CD4-positive, alpha-beta memory T cell (primary cell): ENCODE measurements at regions not wholly inside any gene's neighbourhood (a gene's known extent, or its start where the extent isn't known, plus 50 kb on each side); places are given as distances from the start of the nearest gene placed in this dataset.

Source experiments
- CTCF ChIA-PET: fragments of 350-600 bp; sonication (Branson Sonifier 250); formaldehyde crosslinking; loops from one replicate; lab custom pipeline; 2021; ENCODE audit warnings: inconsistent platforms; ENCODE audit not compliant: partially characterized antibody; lab: Charles Lee
- POLR2A ChIA-PET: fragments of 350-600 bp; sonication (Branson Sonifier 250); formaldehyde crosslinking; loops from one replicate; lab custom pipeline; 2021; ENCODE audit not compliant: partially characterized antibody; lab: Charles Lee
- DNase-seq, 5 donors: peaks; one replicate each; pipeline versions ENCODE4 v3.0.0 to v3.0.0-alpha.2; 2020 to 2022; ENCODE audit warnings: mixed read lengths in 1 of 5
- H3K27ac ChIP-seq: one replicate; pipeline ENCODE4 v1.7.0; 2013; ENCODE audit warnings: low read depth, low read length
- H3K27me3 ChIP-seq: 2 replicates; pipeline ENCODE4 v1.7.0; 2013; ENCODE audit warnings: mild to moderate bottlenecking, low read length, moderate library complexity; ENCODE audit not compliant: insufficient read depth
- H3K36me3 ChIP-seq: 2 replicates; pipeline ENCODE4 v1.7.0; 2013; ENCODE audit warnings: mild to moderate bottlenecking, low read length, moderate library complexity; ENCODE audit not compliant: insufficient read depth
- H3K4me1 ChIP-seq: 2 replicates; pipeline ENCODE4 v1.7.0; 2013; ENCODE audit warnings: mild to moderate bottlenecking, low read length, moderate library complexity; ENCODE audit not compliant: insufficient read depth
- H3K4me3 ChIP-seq, 2 donors: one replicate each; pipeline ENCODE4 v1.7.0; 2013; ENCODE audit warnings: low read length in 2 of 2, mild to moderate bottlenecking in 1 of 2
- H3K9me3 ChIP-seq, 2 donors: one replicate each; pipeline ENCODE4 v1.7.0; 2013; ENCODE audit warnings: low read length in 2 of 2, control low read depth in 1 of 2; ENCODE audit not compliant: control insufficient read depth in 1 of 2
- H3K27ac Mint-ChIP-seq, 7 donors: one replicate each; pipeline ENCODE4 v1.8.0; 2020 to 2021; ENCODE audit warnings: mixed read lengths in 7 of 7, mild to moderate bottlenecking in 6 of 7, inconsistent platforms in 3 of 7, moderate library complexity in 3 of 7
- H3K27me3 Mint-ChIP-seq, 2 donors: one replicate each; pipeline ENCODE4 v1.8.0; 2020 to 2021; ENCODE audit warnings: mixed read lengths in 2 of 2
- H3K36me3 Mint-ChIP-seq, 2 donors: one replicate each; pipeline ENCODE4 v1.8.0; 2020 to 2021; ENCODE audit warnings: mixed read lengths in 2 of 2, inconsistent platforms in 1 of 2, mild to moderate bottlenecking in 1 of 2
- H3K4me1 Mint-ChIP-seq, 4 donors: one replicate each; pipeline ENCODE4 v1.8.0; 2020 to 2021; ENCODE audit warnings: mixed read lengths in 4 of 4, mild to moderate bottlenecking in 1 of 4
- H3K4me3 Mint-ChIP-seq, 8 donors: one replicate each; pipeline ENCODE4 v1.8.0; 2020 to 2021; ENCODE audit warnings: mixed read lengths in 8 of 8, mild to moderate bottlenecking in 7 of 8, moderate library complexity in 6 of 8, inconsistent platforms in 3 of 8
- H3K9me3 Mint-ChIP-seq, 8 donors: one replicate each; pipeline ENCODE4 v1.8.0; 2020 to 2021; ENCODE audit warnings: mixed read lengths in 8 of 8, mild to moderate bottlenecking in 5 of 8, inconsistent platforms in 3 of 8, moderate library complexity in 1 of 8
- intact Hi-C: fragments of 100-400 bp; cut with micrococcal nuclease; formaldehyde crosslinking; loops from one replicate; pipeline ENCODE4 v1.15.1; 2023

DNA sequence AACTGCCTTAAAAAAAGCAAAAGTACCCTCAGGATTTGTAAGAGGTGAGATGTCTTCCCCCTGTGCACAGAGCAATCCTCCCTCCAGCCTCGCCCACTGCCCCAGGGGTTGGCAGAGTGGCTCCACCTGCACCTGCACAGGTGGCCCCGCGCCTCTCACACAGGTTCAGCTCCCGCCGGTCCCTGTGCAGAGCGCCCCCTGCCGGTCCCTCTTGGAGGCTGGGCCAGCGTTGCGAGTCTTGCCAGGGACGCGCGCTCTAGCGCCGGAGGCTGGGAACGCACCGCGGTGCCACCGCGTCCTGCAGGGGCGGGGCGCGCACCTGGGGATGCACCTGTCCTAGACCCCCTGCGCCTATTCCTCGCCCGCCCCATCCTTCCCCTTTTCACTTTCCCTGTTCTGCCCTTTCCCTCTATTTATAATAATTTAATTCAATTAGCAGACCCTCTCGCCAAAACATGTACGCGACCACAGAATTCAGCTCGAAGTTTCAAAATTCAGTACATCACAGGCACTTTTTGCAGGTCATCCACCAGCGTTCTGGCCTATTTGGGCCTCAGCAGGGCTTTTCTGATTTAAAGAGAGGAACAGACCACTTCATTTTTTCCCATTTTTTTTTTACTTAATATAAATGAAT is 618.6 kb downstream of the AACS start:
- POLR2A ChIA-PET, result no interaction called here
- no peaks in the 10 kb centered on the region for H3K36me3 ChIP-seq
- Mint-ChIP-seq H3K4me3 (no peak overlapping the region), H3K4me1 (no peaks in the 10 kb centered on the region), H3K9me3 (peaks cover 0 to 3% (median 0%) of the 10 kb centered on the region in 8 donors), H3K27ac (no peak overlapping the region), H3K36me3 (no peaks in the 10 kb centered on the region), H3K27me3 (peaks cover 0 to 2% of the 10 kb centered on the region in 2 donors)
- H3K27ac ChIP-seq, result no peak overlapping the region
- intact Hi-C loops, result no loop called here
- no peak overlapping the region for H3K4me3 ChIP-seq
- no peaks in the 10 kb centered on the region for H3K27me3 ChIP-seq
- DNase-seq, result no peak
- CTCF ChIA-PET, result no interaction called here
- no peaks in the 10 kb centered on the region for H3K9me3 ChIP-seq
- H3K4me1 ChIP-seq, result no peaks in the 10 kb centered on the region

DNA sequence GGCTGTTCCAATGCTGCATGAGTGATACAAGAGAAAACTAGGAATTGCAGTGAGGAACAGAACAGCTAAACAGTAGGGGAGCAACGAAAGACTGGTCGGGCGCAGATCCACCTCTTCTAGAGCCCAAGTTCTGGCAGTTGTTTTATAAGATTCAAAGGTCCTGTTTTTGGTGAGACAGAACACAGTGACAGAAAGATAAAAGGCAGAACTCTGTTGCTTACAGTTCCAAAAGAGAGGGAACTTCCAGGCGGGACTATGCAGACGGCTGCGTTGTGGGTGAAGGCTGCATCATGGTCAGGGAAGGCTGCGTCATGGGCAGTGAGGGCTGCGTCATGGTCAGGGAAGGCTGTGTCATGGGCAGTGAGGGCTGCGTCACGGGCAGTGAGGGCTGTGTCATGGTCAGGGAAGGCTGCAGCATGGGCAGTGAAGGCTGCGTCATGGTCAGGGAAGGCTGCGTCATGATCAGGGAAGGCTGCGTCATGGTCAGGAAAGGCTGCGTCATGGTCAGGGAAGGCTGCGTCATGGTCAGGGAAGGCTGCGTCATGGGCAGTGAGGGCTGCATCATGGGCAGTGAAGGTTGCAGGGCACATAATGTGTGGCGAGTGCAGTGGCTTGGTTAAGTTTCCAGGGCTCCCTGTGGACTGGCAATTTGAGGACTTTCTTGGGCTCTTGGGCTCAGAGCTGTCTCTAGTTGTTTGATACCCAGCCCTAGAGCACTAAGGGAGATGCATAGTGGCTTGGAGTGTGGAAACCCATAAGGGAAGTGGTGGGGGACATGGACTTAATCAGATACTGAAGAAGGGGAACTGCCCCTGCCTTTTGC is 619.9 kb downstream of the AACS start:
- no peak overlapping the region for H3K27ac Mint-ChIP-seq
- peaks cover 0 to 2% of the 10 kb centered on the region in 2 donors for H3K27me3 Mint-ChIP-seq
- intact Hi-C loops, result no loop called here
- H3K27me3 ChIP-seq, result no peaks in the 10 kb centered on the region
- no peaks in the 10 kb centered on the region for H3K4me1 ChIP-seq
- ChIA-PET CTCF (no interaction called here), POLR2A (no interaction called here)
- H3K4me1 Mint-ChIP-seq, result no peaks in the 10 kb centered on the region
- H3K27ac ChIP-seq, result no peak overlapping the region
- H3K4me3 ChIP-seq, result no peak overlapping the region
- H3K4me3 Mint-ChIP-seq, result no peak overlapping the region
- no peaks in the 10 kb centered on the region for H3K36me3 Mint-ChIP-seq
- no peaks in the 10 kb centered on the region for H3K36me3 ChIP-seq
- H3K9me3 ChIP-seq, result no peaks in the 10 kb centered on the region
- DNase-seq, result no peak
- H3K9me3 Mint-ChIP-seq, result peaks cover 0 to 3% (median 0%) of the 10 kb centered on the region in 8 donors

DNA sequence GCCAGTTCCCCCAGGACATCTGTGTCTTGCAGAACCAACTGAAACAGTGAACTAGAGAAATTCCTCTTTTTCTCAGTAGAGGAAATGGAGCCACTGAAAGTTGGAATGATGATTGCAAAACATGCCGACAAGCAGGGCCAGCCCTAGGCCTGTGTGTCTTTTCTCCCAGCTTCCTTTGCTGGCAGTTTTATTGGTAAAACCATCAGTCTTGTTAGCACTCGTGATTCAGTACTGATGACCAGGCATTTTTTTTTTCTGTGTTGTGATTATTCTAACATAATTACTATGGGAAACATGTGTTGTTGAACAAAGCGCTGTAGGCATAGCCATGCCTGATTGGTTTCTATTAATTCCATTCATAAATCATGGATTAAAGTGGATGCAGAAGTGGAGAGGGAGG is 620.7 kb downstream of the AACS start:
- H3K4me3 ChIP-seq, result no peak overlapping the region
- Mint-ChIP-seq H3K9me3 (peaks cover 0 to 3% (median 0%) of the 10 kb centered on the region in 8 donors), H3K36me3 (no peaks in the 10 kb centered on the region), H3K4me3 (no peak overlapping the region), H3K27me3 (peaks cover 0 to 2% of the 10 kb centered on the region in 2 donors), H3K4me1 (no peaks in the 10 kb centered on the region), H3K27ac (no peak overlapping the region)
- intact Hi-C loops, result no loop called here
- no peaks in the 10 kb centered on the region for H3K9me3 ChIP-seq
- no peak for DNase-seq
- ChIA-PET POLR2A (no interaction called here), CTCF (no interaction called here)
- H3K27me3 ChIP-seq, result no peaks in the 10 kb centered on the region
- no peaks in the 10 kb centered on the region for H3K36me3 ChIP-seq
- H3K4me1 ChIP-seq, result no peaks in the 10 kb centered on the region
- no peak overlapping the region for H3K27ac ChIP-seq

DNA sequence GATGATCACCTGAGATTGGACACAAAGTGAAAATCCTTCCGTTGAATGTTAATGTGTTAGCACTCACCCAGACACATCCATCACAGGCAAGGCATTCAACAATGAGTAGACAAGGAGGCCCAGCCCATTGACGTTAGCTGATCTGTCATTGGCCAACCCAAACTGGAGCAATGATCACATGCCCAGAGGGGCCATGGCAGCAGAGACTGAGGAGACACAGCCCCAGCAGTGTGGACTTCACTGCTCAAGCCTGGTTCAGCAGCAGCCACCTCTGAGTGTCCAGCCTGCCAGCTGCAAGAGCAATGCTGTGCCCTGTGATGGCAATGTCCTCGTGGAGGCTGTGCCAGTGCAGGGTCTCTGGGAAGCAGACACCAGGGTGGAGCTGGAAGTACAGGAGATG is 622.2 kb downstream of the AACS start:
- Histone ChIP-seq H3K4me3 (no peak overlapping the region), H3K36me3 (no peaks in the 10 kb centered on the region), H3K9me3 (no peaks in the 10 kb centered on the region), H3K4me1 (no peaks in the 10 kb centered on the region), H3K27me3 (no peaks in the 10 kb centered on the region), H3K27ac (no peak overlapping the region)
- Mint-ChIP-seq H3K4me1 (no peaks in the 10 kb centered on the region), H3K27ac (no peak overlapping the region), H3K9me3 (peaks cover 0 to 3% (median 0%) of the 10 kb centered on the region in 8 donors), H3K36me3 (no peaks in the 10 kb centered on the region), H3K4me3 (no peak overlapping the region), H3K27me3 (peaks cover 0 to 2% of the 10 kb centered on the region in 2 donors)
- ChIA-PET POLR2A (no interaction called here), CTCF (interaction anchor here (1.0 kb wide), 1 partner anchor 12 kb away, joined by 3 read pairs; no protein-coding TSS in a partner anchor)
- intact Hi-C loops, result no loop called here
- no peak for DNase-seq

DNA sequence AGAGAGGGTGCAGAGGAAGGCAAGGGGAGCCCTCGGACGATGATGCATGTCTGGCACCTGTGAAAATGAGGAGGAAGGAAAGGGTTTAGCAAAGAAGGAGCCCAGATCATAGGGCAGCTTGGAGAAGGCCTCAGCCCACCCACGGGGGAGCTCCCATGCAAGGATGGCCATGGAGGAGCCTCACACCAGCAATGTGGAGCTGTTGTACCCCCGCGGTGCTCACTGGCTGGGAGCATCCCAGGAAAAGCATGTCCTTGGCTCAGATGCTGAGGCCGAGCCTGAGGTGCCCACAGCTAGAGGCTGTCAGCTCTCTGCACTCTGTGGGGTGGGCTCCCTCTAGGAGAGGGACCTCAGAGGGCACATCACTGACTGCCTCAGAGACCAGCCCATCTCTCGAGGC is 622.6 kb downstream of the AACS start:
- Mint-ChIP-seq H3K27me3 (peaks cover 0 to 2% of the 10 kb centered on the region in 2 donors), H3K36me3 (no peaks in the 10 kb centered on the region), H3K9me3 (peaks cover 0 to 3% (median 0%) of the 10 kb centered on the region in 8 donors), H3K27ac (no peak overlapping the region), H3K4me3 (no peak overlapping the region), H3K4me1 (no peaks in the 10 kb centered on the region)
- H3K4me1 ChIP-seq, result no peaks in the 10 kb centered on the region
- H3K9me3 ChIP-seq, result no peaks in the 10 kb centered on the region
- no peaks in the 10 kb centered on the region for H3K36me3 ChIP-seq
- intact Hi-C loops, result no loop called here
- H3K27me3 ChIP-seq, result no peaks in the 10 kb centered on the region
- H3K27ac ChIP-seq, result no peak overlapping the region
- no peak for DNase-seq
- POLR2A ChIA-PET, result no interaction called here
- H3K4me3 ChIP-seq, result no peak overlapping the region
- CTCF ChIA-PET, result no interaction called here

DNA sequence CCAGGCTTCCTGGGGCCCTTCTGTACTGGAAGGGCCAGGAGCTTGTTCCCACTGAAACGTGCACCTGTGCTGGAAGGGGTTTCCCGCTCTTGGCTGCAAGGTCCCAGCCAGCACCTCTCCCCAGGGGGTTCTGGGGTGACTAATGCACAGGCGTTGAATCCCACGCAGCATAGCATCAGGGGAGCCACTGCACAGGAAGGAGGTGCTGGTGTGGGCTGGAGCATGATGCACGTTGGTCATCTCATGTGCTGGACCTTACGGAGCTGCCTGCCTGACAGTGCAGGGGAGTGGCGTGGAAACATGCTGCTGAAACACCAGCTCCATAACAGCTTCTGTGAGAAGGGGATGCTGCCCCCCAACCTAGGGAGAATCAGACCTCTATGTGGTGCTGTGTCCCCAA is 623.0 kb downstream of the AACS start:
- H3K36me3 ChIP-seq, result no peaks in the 10 kb centered on the region
- DNase-seq, result no peak
- Mint-ChIP-seq H3K27me3 (peaks cover 0 to 2% of the 10 kb centered on the region in 2 donors), H3K4me1 (no peaks in the 10 kb centered on the region), H3K36me3 (no peaks in the 10 kb centered on the region), H3K27ac (no peak overlapping the region), H3K4me3 (no peak overlapping the region), H3K9me3 (peaks cover 0 to 3% (median 0%) of the 10 kb centered on the region in 8 donors)
- ChIA-PET POLR2A (no interaction called here), CTCF (no interaction called here)
- H3K27me3 ChIP-seq, result no peaks in the 10 kb centered on the region
- H3K4me3 ChIP-seq, result no peak overlapping the region
- no peak overlapping the region for H3K27ac ChIP-seq
- no peaks in the 10 kb centered on the region for H3K9me3 ChIP-seq
- intact Hi-C loops, result no loop called here
- no peaks in the 10 kb centered on the region for H3K4me1 ChIP-seq

DNA sequence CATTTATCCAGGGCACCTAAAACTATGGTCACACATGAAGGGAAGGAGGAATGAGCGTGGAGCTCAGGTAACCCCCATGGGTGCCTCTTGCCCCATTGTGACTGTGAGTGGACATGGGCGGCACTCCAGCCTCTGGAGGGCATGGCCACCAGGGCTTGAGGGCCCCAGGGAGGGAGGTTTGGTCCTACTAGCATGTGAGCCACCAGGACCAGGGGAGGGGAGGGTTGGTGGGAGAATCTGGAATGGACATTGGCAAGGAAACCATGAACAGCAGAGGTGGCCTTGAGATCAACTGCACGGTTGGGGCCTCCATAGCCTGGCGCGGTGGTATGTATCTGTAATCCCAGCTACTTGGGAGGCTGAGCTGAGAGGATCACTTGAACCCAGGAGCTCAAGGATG is 623.6 kb downstream of the AACS start:
- Mint-ChIP-seq H3K4me3 (no peak overlapping the region), H3K27ac (no peak overlapping the region), H3K36me3 (no peaks in the 10 kb centered on the region), H3K9me3 (peaks cover 0 to 3% (median 0%) of the 10 kb centered on the region in 8 donors), H3K27me3 (peaks cover 0 to 2% of the 10 kb centered on the region in 2 donors), H3K4me1 (no peaks in the 10 kb centered on the region)
- Histone ChIP-seq H3K9me3 (no peaks in the 10 kb centered on the region), H3K27ac (no peak overlapping the region), H3K27me3 (no peaks in the 10 kb centered on the region), H3K36me3 (no peaks in the 10 kb centered on the region), H3K4me3 (no peak overlapping the region), H3K4me1 (no peaks in the 10 kb centered on the region)
- intact Hi-C loops, result no loop called here
- ChIA-PET POLR2A (no interaction called here), CTCF (no interaction called here)
- no peak for DNase-seq
